Activated CD4-positive, alpha-beta T cell treated with anti-CD3 and anti-CD28 coated beads for 48 hours (primary cell): ENCODE measurements at regions not wholly inside any gene's neighbourhood (a gene's known extent, or its start where the extent isn't known, plus 50 kb on each side); places are given as distances from the start of the nearest gene placed in this dataset.
"Not testable (repeated sequence)": the region's sequence is repeated elsewhere in the genome, so short reads cannot be mapped to it uniquely, and the experiment has no call there.

ENCODE experiments used
- DNase-seq: peaks from one replicate; pipeline ENCODE4 v3.0.0-alpha.2; 2020

GRCh38 chr6:142016666-142017065, 116.1 kb upstream of the GJE1 start:
- not testable (repeated sequence) for DNase-seq

GRCh38 chr6:142015463-142015862, 117.3 kb upstream of the GJE1 start:
- not testable (repeated sequence) for DNase-seq

GRCh38 chr6:142015011-142015410, 117.7 kb upstream of the GJE1 start:
- DNase-seq = no peak

- no peak for DNase-seq
Observed at GRCh38 chr6:142014515-142014914, 118.2 kb upstream of the GJE1 start.

GRCh38 chr6:142013875-142014495, 118.7 kb upstream of the GJE1 start:
- DNase-seq = no peak

GRCh38 chr6:142013287-142013686, 119.4 kb upstream of the GJE1 start:
- DNase-seq = peak; percentile 4

GRCh38 chr6:142011775-142012174, 121.0 kb upstream of the GJE1 start:
- no peak for DNase-seq

GRCh38 chr6:142011156-142011555, 121.6 kb upstream of the GJE1 start:
- no peak for DNase-seq

GRCh38 chr6:142009647-142010046, 123.1 kb upstream of the GJE1 start:
- DNase-seq = no peak

GRCh38 chr6:142008781-142009180, 123.9 kb upstream of the GJE1 start:
- no peak for DNase-seq

- DNase-seq = no peak
Observed at GRCh38 chr6:142008016-142008735, 124.5 kb upstream of the GJE1 start.

GRCh38 chr6:142005021-142005420, 127.7 kb upstream of the GJE1 start:
- no peak for DNase-seq

- no peak for DNase-seq
Observed at GRCh38 chr6:142002825-142003405, 129.8 kb upstream of the GJE1 start.

GRCh38 chr6:141996823-141997222, 135.9 kb upstream of the GJE1 start:
- no peak for DNase-seq

- no peak for DNase-seq
Observed at GRCh38 chr6:141992109-141992508, 140.6 kb upstream of the GJE1 start.

GRCh38 chr6:141990840-141991239, 141.9 kb upstream of the GJE1 start:
- no peak for DNase-seq

- no peak for DNase-seq
Observed at GRCh38 chr6:141989706-141989959, 143.1 kb upstream of the GJE1 start.

GRCh38 chr6:141988954-141989705, 143.6 kb upstream of the GJE1 start:
- peak; percentile 40 for DNase-seq

GRCh38 chr6:141988327-141988726, 144.4 kb upstream of the GJE1 start:
- DNase-seq = no peak

- DNase-seq = no peak
Observed at GRCh38 chr6:141986457-141986856, 146.3 kb upstream of the GJE1 start.

- DNase-seq = no peak
Observed at GRCh38 chr6:141981190-141981589, 151.5 kb upstream of the GJE1 start.

- DNase-seq = no peak
Observed at GRCh38 chr6:141977782-141978181, 154.9 kb upstream of the GJE1 start.

- DNase-seq = no peak
Observed at GRCh38 chr6:141976994-141977393, 155.7 kb upstream of the GJE1 start.
